ENCODE measurements at regions not wholly inside any gene's neighbourhood (a gene's known extent, or its start where the extent isn't known, plus 50 kb on each side); places are given as distances from the start of the nearest gene placed in this dataset.

DNA sequence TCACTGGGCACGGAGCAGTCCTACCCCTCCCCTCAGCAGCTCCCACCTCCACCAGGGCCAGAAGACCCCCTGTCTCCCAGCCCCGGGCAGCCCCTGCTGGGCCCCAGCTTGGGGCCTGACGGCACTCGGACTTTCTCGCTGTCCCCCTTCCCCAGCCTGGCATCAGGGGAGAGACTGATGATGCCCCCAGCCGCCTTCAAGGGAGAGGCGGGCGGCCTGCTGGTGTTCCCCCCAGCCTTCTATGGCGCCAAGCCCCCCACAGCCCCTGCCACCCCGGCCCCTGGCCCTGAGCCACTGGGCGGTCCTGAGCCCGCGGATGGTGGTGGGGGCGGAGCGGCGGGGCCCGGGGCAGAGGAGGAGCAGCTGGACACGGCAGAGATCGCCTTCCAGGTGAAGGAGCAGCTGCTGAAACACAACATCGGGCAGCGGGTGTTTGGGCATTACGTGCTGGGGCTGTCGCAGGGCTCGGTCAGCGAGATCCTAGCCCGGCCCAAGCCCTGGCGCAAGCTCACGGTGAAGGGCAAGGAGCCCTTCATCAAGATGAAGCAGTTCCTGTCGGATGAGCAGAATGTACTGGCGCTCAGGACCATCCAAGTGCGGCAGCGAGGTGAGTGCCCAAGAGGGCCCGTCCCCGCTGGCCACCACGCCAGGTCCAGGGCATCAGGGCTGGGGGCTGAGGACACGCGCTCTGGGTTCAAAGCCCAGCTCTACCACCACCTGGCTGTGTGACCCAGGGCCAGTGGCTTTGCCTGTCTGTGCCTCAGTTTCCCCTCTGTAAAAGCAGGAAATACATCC lies 58.6 kb downstream of the PHETA1 start:
- CTCF ChIA-PET: interaction anchor here (1.0 kb wide), 1 partner anchor 12 kb away, joined by 3 read pairs; no protein-coding TSS in a partner anchor
- no peaks in the 10 kb centered on the region for H3K4me1 Mint-ChIP-seq (ENCODE audit: low read depth)
- no peaks in the 10 kb centered on the region for H3K27me3 Mint-ChIP-seq (ENCODE audit: low read depth)
- no peak overlapping the region for H3K27ac Mint-ChIP-seq
- DNase-seq (no peak), ATAC-seq (no peak)
- peaks cover 3% of the 10 kb centered on the region for H3K36me3 Mint-ChIP-seq (ENCODE audit: low read depth)
- H3K9me3 Mint-ChIP-seq (ENCODE audit: insufficient read depth): peaks cover 13% of the 10 kb centered on the region
- POLR2A ChIA-PET: no interaction called here
- no peak overlapping the region for H3K4me3 Mint-ChIP-seq

DNA sequence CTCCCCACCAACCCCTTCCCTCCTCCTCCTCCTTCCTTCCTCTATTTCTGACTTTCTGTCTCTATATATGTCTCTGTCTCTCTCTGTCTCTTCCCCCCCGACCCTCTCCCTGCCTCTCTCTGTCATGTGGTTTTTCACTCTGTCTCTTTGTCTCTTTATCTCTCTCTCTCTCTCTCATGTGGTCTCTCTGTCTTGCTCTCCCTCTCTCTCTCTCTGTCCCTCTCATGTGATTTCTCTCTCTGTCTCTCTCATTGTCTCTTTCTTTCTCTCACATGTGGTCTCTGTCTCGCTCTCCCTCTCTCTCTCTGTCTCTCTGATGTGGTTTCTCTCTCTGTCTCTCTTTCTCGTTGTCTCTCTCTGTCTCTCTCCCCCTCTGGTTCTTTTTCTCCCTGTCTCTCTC lies 59.3 kb downstream of the PHETA1 start:
- peaks cover 17% of the 10 kb centered on the region for H3K9me3 Mint-ChIP-seq (ENCODE audit: insufficient read depth)
- ATAC-seq: no peak
- ChIA-PET POLR2A (no interaction called here), CTCF (interaction anchor here (1.0 kb wide), 1 partner anchor 11 kb away, joined by 3 read pairs; no protein-coding TSS in a partner anchor)
- no peak for DNase-seq
- no peak overlapping the region for H3K4me3 Mint-ChIP-seq
- H3K27ac Mint-ChIP-seq: no peak overlapping the region
- no peaks in the 10 kb centered on the region for H3K27me3 Mint-ChIP-seq (ENCODE audit: low read depth)
- H3K36me3 Mint-ChIP-seq (ENCODE audit: low read depth): peaks cover 3% of the 10 kb centered on the region
- H3K4me1 Mint-ChIP-seq (ENCODE audit: low read depth): no peaks in the 10 kb centered on the region

DNA sequence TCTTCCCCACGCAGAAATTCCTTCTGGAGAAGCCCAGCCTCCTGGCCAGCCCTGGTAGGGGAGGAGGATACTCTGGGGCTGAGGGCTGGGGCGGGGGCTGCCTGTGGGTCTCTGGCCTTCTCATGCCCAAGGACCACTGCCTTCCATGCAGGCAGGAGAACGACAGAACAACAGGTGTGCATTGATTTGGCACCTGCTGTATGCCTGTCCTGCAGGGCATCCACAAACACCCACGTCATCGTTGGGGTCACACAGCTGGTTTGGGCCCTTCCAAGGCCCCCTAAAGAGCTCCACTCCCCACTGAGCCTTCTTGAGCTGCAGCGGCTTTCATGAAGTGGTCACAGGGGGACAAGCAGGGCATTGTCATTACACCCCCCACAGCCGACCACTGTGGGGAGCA lies 60.4 kb downstream of the PHETA1 start:
- Mint-ChIP-seq H3K4me3 (no peak overlapping the region), H3K4me1 (ENCODE audit: low read depth) (no peaks in the 10 kb centered on the region), H3K36me3 (ENCODE audit: low read depth) (peaks cover 3% of the 10 kb centered on the region), H3K27me3 (ENCODE audit: low read depth) (no peaks in the 10 kb centered on the region), H3K9me3 (ENCODE audit: insufficient read depth) (peaks cover 23% of the 10 kb centered on the region), H3K27ac (no peak overlapping the region)
- ATAC-seq (no peak), DNase-seq (no peak)
- ChIA-PET POLR2A (no interaction called here), CTCF (no interaction called here)

DNA sequence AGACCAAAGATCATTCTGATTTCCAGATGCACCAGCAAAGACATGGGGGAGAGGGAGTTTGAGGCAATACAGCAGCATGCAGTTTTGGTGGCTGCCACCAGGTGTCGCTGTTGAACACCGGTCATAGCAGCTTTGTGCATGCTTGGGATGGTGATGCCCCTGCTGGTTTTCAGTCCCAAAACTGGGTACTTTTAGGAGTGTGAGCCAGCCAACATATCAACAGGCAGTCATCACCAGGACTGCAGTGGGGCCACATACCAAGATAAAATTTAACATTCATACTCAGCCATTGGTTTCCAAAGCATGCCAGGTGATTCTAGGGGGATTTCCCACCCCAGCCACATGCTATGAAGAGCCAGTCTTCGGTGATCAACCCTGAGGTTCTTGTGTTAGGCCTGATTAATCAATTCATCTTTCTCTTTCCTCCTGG lies 64.2 kb downstream of the PHETA1 start:
- Mint-ChIP-seq H3K9me3 (ENCODE audit: insufficient read depth) (peaks cover 23% of the 10 kb centered on the region), H3K27ac (no peak overlapping the region), H3K27me3 (ENCODE audit: low read depth) (no peaks in the 10 kb centered on the region), H3K4me3 (no peak overlapping the region), H3K4me1 (ENCODE audit: low read depth) (no peaks in the 10 kb centered on the region), H3K36me3 (ENCODE audit: low read depth) (peaks cover 3% of the 10 kb centered on the region)
- POLR2A ChIA-PET: no interaction called here
- CTCF ChIA-PET: no interaction called here
- peak; percentile 42 for DNase-seq
- no peak for ATAC-seq

DNA sequence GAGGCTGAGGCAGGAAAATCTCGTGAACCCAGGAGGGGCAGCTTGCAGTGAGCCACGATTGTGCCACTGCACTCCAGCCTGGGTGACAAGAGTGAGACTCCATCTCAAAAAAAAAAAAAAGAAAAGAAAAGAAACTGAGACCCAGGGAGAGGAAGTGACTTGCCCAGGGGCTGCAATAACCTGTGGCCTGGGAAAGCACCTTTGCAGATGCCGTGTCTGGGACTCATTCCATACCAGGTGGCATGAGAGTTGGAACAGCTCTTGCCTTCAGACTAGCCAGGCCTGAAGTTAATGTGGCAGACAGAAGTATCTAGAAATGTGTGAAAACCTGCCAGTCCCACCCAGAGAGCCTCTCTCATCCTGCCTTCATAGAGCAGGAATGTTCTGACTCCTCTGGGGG lies 65.4 kb downstream of the PHETA1 start:
- ATAC-seq (no peak), DNase-seq (no peak)
- Mint-ChIP-seq H3K9me3 (ENCODE audit: insufficient read depth) (peaks cover 23% of the 10 kb centered on the region), H3K36me3 (ENCODE audit: low read depth) (peaks cover 3% of the 10 kb centered on the region), H3K4me3 (no peak overlapping the region), H3K27ac (no peak overlapping the region), H3K4me1 (ENCODE audit: low read depth) (no peaks in the 10 kb centered on the region), H3K27me3 (ENCODE audit: low read depth) (no peaks in the 10 kb centered on the region)
- CTCF ChIA-PET: no interaction called here
- POLR2A ChIA-PET: no interaction called here

DNA sequence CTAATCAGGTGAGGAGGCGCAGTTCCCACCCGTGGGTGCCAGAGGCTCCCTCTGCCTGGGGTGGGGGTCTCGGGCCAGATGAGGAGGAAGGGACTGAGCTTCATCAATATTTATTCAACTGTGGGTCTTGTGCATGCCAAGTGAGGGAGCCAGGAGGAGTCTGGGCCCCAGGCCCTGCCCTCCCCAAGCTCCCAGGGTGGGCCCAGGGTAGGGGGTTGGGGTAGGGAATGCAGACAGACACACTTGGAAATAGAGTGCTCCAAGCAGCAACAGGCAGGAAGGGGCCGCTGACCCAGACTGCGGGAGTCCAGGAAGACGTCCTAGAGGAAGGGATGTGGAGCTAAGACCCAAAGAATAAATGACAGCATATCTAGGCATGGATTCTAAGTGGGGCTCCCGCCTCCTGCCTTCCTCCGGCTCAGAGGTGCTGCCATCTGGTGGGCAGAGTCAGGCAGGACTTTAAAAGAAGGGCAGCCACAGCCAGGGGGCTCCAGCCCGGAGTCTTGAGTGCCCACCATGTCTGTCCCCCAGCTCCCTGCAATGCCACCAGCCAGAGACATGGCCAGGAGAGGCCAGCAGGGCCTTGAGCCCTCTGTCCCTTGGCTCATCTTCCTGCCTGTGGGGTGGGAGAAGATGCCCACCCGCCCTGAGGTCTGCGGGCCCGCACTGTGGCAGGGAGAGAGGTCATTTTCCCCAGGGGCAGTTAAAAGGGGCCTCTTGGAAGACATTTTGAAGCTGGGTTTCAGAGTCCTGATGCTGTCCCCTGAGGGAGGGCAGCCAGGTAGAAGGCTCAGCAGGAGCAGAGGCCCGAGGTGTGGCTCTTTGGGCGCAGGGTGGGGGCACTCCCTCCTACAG lies 70.1 kb downstream of the PHETA1 start:
- no peaks in the 10 kb centered on the region for H3K36me3 Mint-ChIP-seq (ENCODE audit: low read depth)
- DNase-seq: peak; percentile 66
- ATAC-seq: peak; percentile 79
- H3K4me3 Mint-ChIP-seq: no peak overlapping the region
- no peaks in the 10 kb centered on the region for H3K27me3 Mint-ChIP-seq (ENCODE audit: low read depth)
- ChIA-PET CTCF (interaction anchor here (0.6 to 2.5 kb wide), 11 partner anchors 11 to 466 kb away, joined by 3 to 8 read pairs (median 4); no protein-coding TSS in a partner anchor), POLR2A (no interaction called here)
- no peak overlapping the region for H3K27ac Mint-ChIP-seq
- no peaks in the 10 kb centered on the region for H3K9me3 Mint-ChIP-seq (ENCODE audit: insufficient read depth)
- H3K4me1 Mint-ChIP-seq (ENCODE audit: low read depth): no peaks in the 10 kb centered on the region

DNA sequence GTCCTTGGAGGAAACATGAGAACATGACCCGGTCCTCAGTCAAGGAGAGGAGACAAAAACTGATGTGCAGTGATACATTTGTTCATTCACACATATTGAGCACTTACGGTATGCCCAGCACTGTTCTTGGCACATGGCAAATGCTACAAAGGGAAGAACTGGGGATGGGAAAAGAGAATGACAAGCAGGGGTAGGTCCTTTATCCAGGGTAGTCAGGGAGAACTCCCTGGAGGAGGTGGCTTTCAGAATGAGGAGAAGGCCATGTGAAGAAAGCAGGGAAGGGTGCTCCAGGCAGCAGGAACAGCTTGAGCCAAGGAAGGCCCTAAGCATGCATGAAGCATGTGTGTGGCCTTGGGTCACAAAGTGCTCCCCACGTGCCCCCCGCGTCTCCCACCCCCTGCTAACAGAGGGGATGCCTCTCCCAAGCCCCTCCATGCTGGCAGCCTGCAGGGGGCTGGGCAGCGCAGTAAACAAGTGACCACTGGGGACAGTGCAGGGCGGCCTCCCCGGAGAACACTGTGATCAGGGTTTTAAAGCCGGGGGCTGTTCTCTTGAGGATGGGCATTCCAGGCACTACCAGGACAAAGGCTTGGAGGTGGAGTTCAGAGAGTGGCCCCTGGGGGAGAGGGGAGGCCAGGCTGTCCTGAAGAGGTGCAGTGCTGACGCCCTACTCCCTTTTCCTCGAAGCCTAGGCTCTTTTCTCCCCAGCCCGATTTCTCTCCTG lies 71.0 kb downstream of the PHETA1 start:
- Mint-ChIP-seq H3K27ac (no peak overlapping the region), H3K36me3 (ENCODE audit: low read depth) (no peaks in the 10 kb centered on the region), H3K4me3 (no peak overlapping the region), H3K9me3 (ENCODE audit: insufficient read depth) (no peaks in the 10 kb centered on the region), H3K4me1 (ENCODE audit: low read depth) (no peaks in the 10 kb centered on the region), H3K27me3 (ENCODE audit: low read depth) (no peaks in the 10 kb centered on the region)
- CTCF ChIA-PET: interaction anchor here (0.8 to 2.5 kb wide), 9 partner anchors 12 to 360 kb away, joined by 3 to 8 read pairs (median 4); no protein-coding TSS in a partner anchor
- DNase-seq: no peak
- POLR2A ChIA-PET: no interaction called here
- no peak for ATAC-seq

DNA sequence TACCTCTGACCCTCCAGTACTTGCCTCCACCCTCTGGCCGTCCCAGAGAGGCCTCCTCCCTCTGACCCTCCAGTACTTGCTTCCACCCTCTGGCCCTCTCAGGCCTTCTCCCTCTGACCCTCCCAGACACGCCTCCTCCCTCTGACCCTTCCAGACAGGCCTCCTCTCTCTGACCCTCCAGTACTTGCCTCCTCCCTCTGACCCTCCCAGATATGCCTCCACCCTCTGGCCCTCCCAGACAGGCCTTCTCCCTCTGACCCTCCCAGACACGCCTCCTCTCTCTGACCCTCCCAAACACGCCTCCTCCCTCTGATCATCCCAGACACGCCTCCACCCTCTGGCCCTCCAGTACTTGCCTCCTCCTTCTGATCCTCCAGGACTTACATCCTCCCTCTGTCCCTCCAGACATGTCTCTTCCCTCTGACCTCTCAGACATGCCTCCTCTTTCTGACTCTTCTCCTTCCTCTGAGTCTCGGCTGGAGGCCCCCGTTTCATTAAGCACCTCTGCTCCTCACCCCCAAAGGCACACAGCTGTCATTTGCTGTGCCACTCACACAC lies 71.9 kb downstream of the PHETA1 start:
- no peaks in the 10 kb centered on the region for H3K4me1 Mint-ChIP-seq (ENCODE audit: low read depth)
- no peak for DNase-seq
- no peak for ATAC-seq
- no peak overlapping the region for H3K4me3 Mint-ChIP-seq
- CTCF ChIA-PET: no interaction called here
- no peak overlapping the region for H3K27ac Mint-ChIP-seq
- H3K27me3 Mint-ChIP-seq (ENCODE audit: low read depth): no peaks in the 10 kb centered on the region
- no peaks in the 10 kb centered on the region for H3K36me3 Mint-ChIP-seq (ENCODE audit: low read depth)
- POLR2A ChIA-PET: no interaction called here
- no peaks in the 10 kb centered on the region for H3K9me3 Mint-ChIP-seq (ENCODE audit: insufficient read depth)

DNA sequence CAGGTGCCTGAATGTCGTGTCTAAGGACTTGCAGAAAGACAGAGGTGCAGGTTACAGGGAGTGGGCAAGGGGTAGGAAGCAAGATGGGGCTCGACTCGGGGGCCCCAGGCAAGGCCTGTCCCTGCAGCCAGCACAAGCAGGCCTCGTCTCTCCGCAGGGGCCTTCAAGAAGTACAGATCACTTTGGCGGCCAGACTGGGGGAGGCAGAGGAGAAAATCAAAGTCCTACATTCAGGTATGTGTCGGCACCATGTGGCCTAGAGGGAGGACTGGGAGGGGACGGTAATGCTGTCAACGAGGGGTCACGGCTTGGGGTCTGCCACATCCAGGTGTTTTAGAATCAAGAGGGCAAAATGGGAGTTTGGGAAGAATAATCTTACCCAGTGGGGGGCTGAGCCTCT lies 73.7 kb downstream of the PHETA1 start:
- ChIA-PET CTCF (no interaction called here), POLR2A (no interaction called here)
- Mint-ChIP-seq H3K4me1 (ENCODE audit: low read depth) (no peaks in the 10 kb centered on the region), H3K27me3 (ENCODE audit: low read depth) (no peaks in the 10 kb centered on the region), H3K36me3 (ENCODE audit: low read depth) (no peaks in the 10 kb centered on the region), H3K27ac (no peak overlapping the region), H3K9me3 (ENCODE audit: insufficient read depth) (no peaks in the 10 kb centered on the region), H3K4me3 (no peak overlapping the region)
- DNase-seq (no peak), ATAC-seq (no peak)

DNA sequence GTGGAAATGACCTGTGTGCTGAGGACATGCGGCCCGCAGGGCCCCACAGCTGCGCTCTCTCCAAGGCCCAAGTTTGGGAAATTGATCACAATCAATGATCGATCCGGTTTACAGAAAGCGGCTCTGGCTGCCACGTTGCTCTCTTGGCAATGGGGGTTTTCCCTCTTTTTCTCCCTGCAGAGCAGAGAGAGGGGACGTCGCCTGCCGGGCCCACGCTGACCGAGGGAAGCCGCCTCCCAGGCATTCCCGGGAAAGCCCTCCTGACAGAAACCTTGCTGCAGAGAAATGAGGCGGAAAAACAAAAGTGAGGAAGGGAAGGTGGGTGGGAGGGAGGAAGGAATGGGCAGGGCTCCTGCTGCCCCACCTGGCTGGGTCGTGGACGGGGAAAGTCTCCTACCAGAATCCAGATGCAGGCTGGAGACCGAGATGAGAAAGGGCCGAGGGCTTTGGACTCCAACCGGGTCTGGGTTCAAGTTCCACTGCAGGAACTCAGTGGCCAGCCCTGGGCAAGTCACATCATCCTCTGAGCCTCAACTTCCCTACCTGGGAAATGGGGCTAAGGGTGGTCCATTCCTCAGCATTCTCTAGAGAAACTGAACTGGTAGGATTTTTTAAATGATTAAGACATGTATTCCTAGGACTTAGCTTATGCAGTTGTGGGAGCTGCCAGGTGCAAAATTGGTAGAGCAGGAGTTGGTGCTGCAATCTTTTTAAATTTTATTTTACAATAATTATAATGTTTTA lies 75.5 kb downstream of the PHETA1 start:
- ATAC-seq (no peak), DNase-seq (no peak)
- H3K27me3 Mint-ChIP-seq (ENCODE audit: low read depth): no peaks in the 10 kb centered on the region
- ChIA-PET POLR2A (no interaction called here), CTCF (no interaction called here)
- H3K27ac Mint-ChIP-seq: no peak overlapping the region
- no peaks in the 10 kb centered on the region for H3K4me1 Mint-ChIP-seq (ENCODE audit: low read depth)
- no peaks in the 10 kb centered on the region for H3K9me3 Mint-ChIP-seq (ENCODE audit: insufficient read depth)
- H3K36me3 Mint-ChIP-seq (ENCODE audit: low read depth): no peaks in the 10 kb centered on the region
- H3K4me3 Mint-ChIP-seq: no peak overlapping the region

DNA sequence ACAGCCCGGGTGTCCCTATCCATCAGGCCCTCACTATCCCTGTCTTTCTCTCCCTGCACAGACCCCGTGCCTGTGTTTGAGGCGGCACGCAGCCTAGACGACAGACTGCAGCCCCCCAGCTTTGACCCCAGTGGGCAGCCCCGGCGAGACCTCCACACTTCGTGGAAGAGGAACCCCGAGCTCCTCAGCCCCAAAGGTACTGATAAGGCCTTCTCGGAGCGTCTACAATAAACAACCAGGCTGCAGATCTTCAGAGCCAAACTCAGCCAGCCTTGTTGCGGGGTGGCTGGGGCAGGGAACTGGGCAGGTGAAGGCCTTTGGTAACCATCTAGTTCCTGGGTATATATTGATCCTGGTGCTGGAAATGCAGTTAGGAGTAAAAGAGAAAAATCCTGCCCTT lies 77.5 kb downstream of the PHETA1 start:
- ChIA-PET CTCF (no interaction called here), POLR2A (no interaction called here)
- H3K4me1 Mint-ChIP-seq (ENCODE audit: low read depth): no peaks in the 10 kb centered on the region
- no peak overlapping the region for H3K4me3 Mint-ChIP-seq
- no peak for ATAC-seq
- no peaks in the 10 kb centered on the region for H3K36me3 Mint-ChIP-seq (ENCODE audit: low read depth)
- H3K27me3 Mint-ChIP-seq (ENCODE audit: low read depth): no peaks in the 10 kb centered on the region
- H3K27ac Mint-ChIP-seq: no peak overlapping the region
- H3K9me3 Mint-ChIP-seq (ENCODE audit: insufficient read depth): no peaks in the 10 kb centered on the region
- DNase-seq: no peak
